WTC11 (cell line): ENCODE measurements at regions not wholly inside any gene's neighbourhood (a gene's known extent, or its start where the extent isn't known, plus 50 kb on each side); places are given as distances from the start of the nearest gene placed in this dataset.

Experiments used
- ATAC-seq: fragments of 200-7000 bp; cut with Tn5 transposase; 2 replicates; pipeline ENCODE4 v1.10.0; 2021; ENCODE audit warnings: mild to moderate bottlenecking, moderate library complexity
- CTCF ChIA-PET: fragments of 300-600 bp; sonication (Branson Sonifier 250); formaldehyde crosslinking; loops from one replicate; lab custom pipeline; 2021; ENCODE audit warnings: antibody characterized with exemption; lab: Charles Lee
- POLR2A ChIA-PET: fragments of 350-600 bp; sonication (Branson Sonifier 250); formaldehyde crosslinking; loops from one replicate; lab custom pipeline; 2021; ENCODE audit warnings: antibody characterized with exemption; lab: Charles Lee
- DNase-seq: peaks from one replicate; pipeline ENCODE4 v3.0.0; 2021; ENCODE audit warnings: low spot score
- H3K27ac Mint-ChIP-seq: 2 replicates; pipeline ENCODE4 v1.8.0; 2021; ENCODE audit warnings: mixed read lengths
- H3K27me3 Mint-ChIP-seq: 2 replicates; pipeline ENCODE4 v1.8.0; 2021; ENCODE audit warnings: low read depth, mild to moderate bottlenecking, moderate library complexity, mixed read lengths
- H3K36me3 Mint-ChIP-seq: 2 replicates; pipeline ENCODE4 v1.8.0; 2021; ENCODE audit warnings: mixed read lengths
- H3K4me1 Mint-ChIP-seq: 2 replicates; pipeline ENCODE4 v1.8.0; 2022; ENCODE audit warnings: mixed read lengths
- H3K4me3 Mint-ChIP-seq: 2 replicates; pipeline ENCODE4 v1.8.0; 2021; ENCODE audit warnings: mild to moderate bottlenecking, moderate library complexity, mixed read lengths
- H3K9me3 Mint-ChIP-seq: 2 replicates; pipeline ENCODE4 v1.8.0; 2021; ENCODE audit warnings: mixed read lengths
- AFF4 ChIP-seq: sonication (generic); formaldehyde crosslinking; IDR thresholded peaks from 2 replicates; pipeline ENCODE4 v1.8.1; 2023; ENCODE audit warnings: mild to moderate bottlenecking, missing genetic modification reagents, borderline replicate concordance
- ATF1 ChIP-seq: sonication (generic); formaldehyde crosslinking; IDR thresholded peaks from 2 replicates; pipeline ENCODE4 v1.8.1; 2023; ENCODE audit warnings: mild to moderate bottlenecking, moderate library complexity, missing genetic modification reagents
- ATF6 ChIP-seq: sonication (generic); formaldehyde crosslinking; IDR thresholded peaks from 2 replicates; pipeline ENCODE4 v1.8.1; 2023; ENCODE audit warnings: mild to moderate bottlenecking, missing genetic modification reagents
- CREB1 ChIP-seq: sonication (generic); formaldehyde crosslinking; IDR thresholded peaks from 2 replicates; pipeline ENCODE4 v1.8.0; 2023; ENCODE audit warnings: mild to moderate bottlenecking, missing genetic modification reagents
- E2F1 ChIP-seq: sonication (generic); formaldehyde crosslinking; IDR thresholded peaks from 2 replicates; pipeline ENCODE4 v1.8.0; 2022; ENCODE audit warnings: mild to moderate bottlenecking, missing genetic modification reagents
- ELF4 ChIP-seq: sonication (generic); formaldehyde crosslinking; IDR thresholded peaks from 2 replicates; pipeline ENCODE4 v1.8.1; 2022; ENCODE audit warnings: low read depth, mild to moderate bottlenecking, moderate library complexity, missing genetic modification reagents
- FOXJ3 ChIP-seq: sonication (generic); formaldehyde crosslinking; IDR thresholded peaks from 2 replicates; pipeline ENCODE4 v1.9.0; 2021; ENCODE audit warnings: missing genetic modification reagents, mild to moderate bottlenecking, borderline replicate concordance
- HMGA2 ChIP-seq: fragments of 250-450 bp; sonication (Bioruptor Pico); IDR thresholded peaks from 2 replicates; pipeline ENCODE4 v1.4.0; 2021; ENCODE audit warnings: mild to moderate bottlenecking, moderate library complexity
- HMGXB4 ChIP-seq: sonication (generic); formaldehyde crosslinking; IDR thresholded peaks from 2 replicates; pipeline ENCODE4 v1.8.1; 2023; ENCODE audit warnings: mild to moderate bottlenecking, moderate library complexity, missing genetic modification reagents
- IRF1 ChIP-seq: sonication (generic); formaldehyde crosslinking; IDR thresholded peaks from 2 replicates; pipeline ENCODE4 v1.8.0; 2023; ENCODE audit warnings: missing genetic modification reagents
- KAT7 ChIP-seq: sonication (generic); formaldehyde crosslinking; IDR thresholded peaks from 2 replicates; pipeline ENCODE4 v1.8.1; 2023; ENCODE audit warnings: missing genetic modification reagents, mild to moderate bottlenecking, borderline replicate concordance
- NFYB ChIP-seq: sonication (generic); formaldehyde crosslinking; conservative IDR thresholded peaks from 2 replicates; pipeline ENCODE4 v1.8.0; 2022; ENCODE audit warnings: low read depth, missing genetic modification reagents
- NR1H2 ChIP-seq: sonication (generic); formaldehyde crosslinking; IDR thresholded peaks from 2 replicates; pipeline ENCODE4 v1.9.0; 2021; ENCODE audit warnings: mild to moderate bottlenecking, moderate library complexity, missing genetic modification reagents
- PREB ChIP-seq: sonication (generic); formaldehyde crosslinking; IDR thresholded peaks from 2 replicates; pipeline ENCODE4 v1.8.1; 2022; ENCODE audit warnings: mild to moderate bottlenecking, missing genetic modification reagents, moderate library complexity, borderline replicate concordance
- RELA ChIP-seq: sonication (generic); formaldehyde crosslinking; IDR thresholded peaks from 2 replicates; pipeline ENCODE4 v1.8.1; 2022; ENCODE audit warnings: missing genetic modification reagents, mild to moderate bottlenecking, borderline replicate concordance
- SMAD4 ChIP-seq: sonication (generic); formaldehyde crosslinking; IDR thresholded peaks from 2 replicates; pipeline ENCODE4 v1.8.0; 2022; ENCODE audit warnings: mild to moderate bottlenecking, missing genetic modification reagents
- TEAD4 ChIP-seq: sonication (generic); formaldehyde crosslinking; IDR thresholded peaks from 2 replicates; pipeline ENCODE4 v1.8.0; 2022; ENCODE audit warnings: mild to moderate bottlenecking, missing genetic modification reagents
- ZNF396 ChIP-seq: fragments of 250-450 bp; sonication (Bioruptor Pico); IDR thresholded peaks from 2 replicates; pipeline ENCODE4 v1.8.0; 2021; ENCODE audit warnings: mild to moderate bottlenecking, moderate library complexity, borderline replicate concordance
- ZNF416 ChIP-seq: fragments of 250-450 bp; sonication (Bioruptor Pico); IDR thresholded peaks from 2 replicates; pipeline ENCODE4 v1.9.0; 2021; ENCODE audit warnings: mild to moderate bottlenecking, inconsistent platforms
- ZNF425 ChIP-seq: fragments of 250-450 bp; sonication (Bioruptor Pico); conservative IDR thresholded peaks from 2 replicates; pipeline ENCODE4 v1.9.0; 2021; ENCODE audit warnings: mild to moderate bottlenecking
- ZSCAN18 ChIP-seq: fragments of 250-450 bp; sonication (Bioruptor Pico); IDR thresholded peaks from 2 replicates; pipeline ENCODE4 v2.1.2; 2022; ENCODE audit warnings: mild to moderate bottlenecking, moderate library complexity

- ChIA-PET POLR2A (no interaction called here), CTCF (no interaction called here)
- TF ChIP-seq HMGXB4 (CRISPR knock-in tag), result no peak
- peaks cover 15% of the 10 kb centered on the region for H3K4me1 Mint-ChIP-seq
- H3K9me3 Mint-ChIP-seq, result 0 out of 2 replicates have a peak, but pooled peaks cover 3% of the 10 kb centered on the region
- H3K4me3 Mint-ChIP-seq, result no peak overlapping the region
- ATAC-seq, result no peak; the same call in 1 of the 2 replicates
- DNase-seq, result no peak
- no peaks in the 10 kb centered on the region for H3K36me3 Mint-ChIP-seq
- no peaks in the 10 kb centered on the region for H3K27me3 Mint-ChIP-seq
- no peak overlapping the region for H3K27ac Mint-ChIP-seq
Observed at GRCh38 chr6:11831653-11832052, 53.0 kb upstream of the ADTRP start.

- Mint-ChIP-seq H3K4me1 (peaks cover 15% of the 10 kb centered on the region), H3K27ac (no peak overlapping the region), H3K9me3 (0 out of 2 replicates have a peak, but pooled peaks cover 3% of the 10 kb centered on the region), H3K36me3 (no peaks in the 10 kb centered on the region), H3K27me3 (no peaks in the 10 kb centered on the region; the same call in 1 of the 2 replicates), H3K4me3 (no peak overlapping the region)
- DNase-seq (no peak), ATAC-seq (no peak)
- TF ChIP-seq PREB, result no peak
- TF ChIP-seq HMGA2 (CRISPR knock-in tag), result no peak
- no peak for TF ChIP-seq ATF6
- TF ChIP-seq ATF1 (CRISPR knock-in tag), result no peak
- TF ChIP-seq ZNF396 (CRISPR knock-in tag), result no peak
- no peak for TF ChIP-seq KAT7 (CRISPR knock-in tag)
- TF ChIP-seq IRF1 (CRISPR knock-in tag), result no peak
- no peak for TF ChIP-seq AFF4 (CRISPR knock-in tag)
- TF ChIP-seq ELF4, result no peak
- no peak for TF ChIP-seq NFYB
- no peak for TF ChIP-seq SMAD4 (CRISPR knock-in tag)
- no peak for TF ChIP-seq ZSCAN18 (CRISPR knock-in tag)
- TF ChIP-seq TEAD4 (CRISPR knock-in tag), result no peak
- no peak for TF ChIP-seq NR1H2 (CRISPR knock-in tag)
- no peak for TF ChIP-seq E2F1
- TF ChIP-seq CREB1 (CRISPR knock-in tag), result no peak
- no peak for TF ChIP-seq ZNF416 (CRISPR knock-in tag)
- TF ChIP-seq FOXJ3 (CRISPR knock-in tag), result no peak
- no peak for TF ChIP-seq RELA (CRISPR knock-in tag)
- no peak for TF ChIP-seq ZNF425 (CRISPR knock-in tag)
- CTCF ChIA-PET, result no interaction called here
- POLR2A ChIA-PET, result no interaction called here
Observed at GRCh38 chr6:11830520-11830919, 51.9 kb upstream of the ADTRP start.
